T-helper 1 cell treated with Interleukin-12 subunit alpha and Interleukin-12 subunit beta and Interleukin-4 antibody, amounts not matched to agents 30 ng/mL and 1 ng/mL, for 36 hours (primary cell): ENCODE measurements at regions not wholly inside any gene's neighbourhood (a gene's known extent, or its start where the extent isn't known, plus 50 kb on each side); places are given as distances from the start of the nearest gene placed in this dataset.

ENCODE experiments used
- intact Hi-C: fragments of 100-400 bp; cut with micrococcal nuclease; formaldehyde crosslinking; loops from one replicate; pipeline ENCODE4 v1.15.1; 2024

GRCh38 chr18:54714851-54715250, 113.4 kb upstream of the RAB27B start:
- intact Hi-C loops: loop anchor here (5.0 to 10.0 kb wide), 4 partner anchors 112 to 570 kb away; partner anchors contain the start of genes MBD2 and RAB27B

- intact Hi-C loops: loop anchor here (5.0 to 10.0 kb wide), 3 partner anchors 111 to 572 kb away; partner anchors contain the start of genes MBD2 and RAB27B
These were observed 111.7 kb upstream of the RAB27B start for GRCh38 chr18:54716586-54716985.

- intact Hi-C loops: loop anchor here (1.0 to 10.0 kb wide), 7 partner anchors 39 to 573 kb away; partner anchors contain the start of genes MBD2 and RAB27B
These were observed 110.4 kb upstream of the RAB27B start for GRCh38 chr18:54717673-54718407.

DNA sequence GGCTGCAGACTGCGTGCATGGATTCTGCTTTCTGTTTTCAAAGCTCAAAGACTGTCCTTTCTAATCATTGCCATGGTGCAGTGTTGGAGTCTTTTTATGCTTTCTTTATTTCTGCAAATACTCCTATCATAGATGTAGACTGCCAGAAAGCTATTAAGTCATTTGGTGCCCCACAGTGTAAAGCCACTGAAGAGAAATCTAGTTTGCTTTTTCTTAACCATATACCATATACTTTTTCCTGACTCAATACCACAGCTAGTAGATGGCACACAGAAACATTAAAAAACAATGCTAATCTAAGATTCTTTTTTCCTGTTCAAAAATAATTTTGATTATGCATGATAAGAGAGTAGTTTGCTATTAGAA, 109.9 kb upstream of the RAB27B start:
- intact Hi-C loops: loop anchor here (1.0 to 10.0 kb wide), 5 partner anchors 109 to 574 kb away; partner anchors contain the start of genes MBD2 and RAB27B

DNA sequence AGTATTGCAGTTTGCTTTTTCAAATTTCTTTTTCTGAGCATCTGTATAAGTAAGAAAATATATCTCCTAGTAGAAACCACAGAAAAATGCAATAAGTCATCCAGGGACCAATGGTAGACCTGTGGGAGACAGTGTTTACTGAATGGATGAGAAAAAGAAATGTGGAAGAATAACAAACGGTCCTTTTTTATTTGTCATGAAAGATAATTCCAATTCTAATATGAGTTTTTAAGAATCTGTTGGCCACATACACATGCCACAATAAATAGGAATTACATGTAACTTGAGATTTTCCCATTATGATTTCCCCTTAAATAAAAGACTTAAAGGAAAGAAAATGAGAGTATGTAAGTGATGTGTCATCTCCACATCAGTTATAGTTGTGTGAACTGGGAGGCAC, 107.7 kb upstream of the RAB27B start:
- intact Hi-C loops: no loop called here

GRCh38 chr18:54726143-54726542, 102.1 kb upstream of the RAB27B start:
- intact Hi-C loops: no loop called here

DNA sequence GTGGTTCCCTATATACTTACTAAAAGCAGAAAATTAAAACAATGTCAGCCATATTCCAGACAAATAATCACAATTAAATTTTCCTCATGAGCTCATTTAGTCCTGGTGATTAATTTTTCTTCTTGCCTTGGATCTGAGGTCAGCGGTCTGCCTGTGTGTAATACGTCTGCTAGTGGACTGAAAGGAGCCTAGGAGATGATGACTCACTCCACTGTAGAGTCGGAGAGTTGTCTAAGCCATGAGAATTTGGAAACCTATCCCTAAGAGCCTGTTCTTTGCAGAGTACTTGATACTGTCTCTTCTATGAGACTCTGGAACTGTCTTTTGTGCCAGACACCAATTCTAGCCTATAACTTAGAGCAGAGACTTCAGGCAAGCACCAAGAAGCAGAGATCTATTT, 94.2 kb upstream of the RAB27B start:
- intact Hi-C loops: no loop called here

DNA sequence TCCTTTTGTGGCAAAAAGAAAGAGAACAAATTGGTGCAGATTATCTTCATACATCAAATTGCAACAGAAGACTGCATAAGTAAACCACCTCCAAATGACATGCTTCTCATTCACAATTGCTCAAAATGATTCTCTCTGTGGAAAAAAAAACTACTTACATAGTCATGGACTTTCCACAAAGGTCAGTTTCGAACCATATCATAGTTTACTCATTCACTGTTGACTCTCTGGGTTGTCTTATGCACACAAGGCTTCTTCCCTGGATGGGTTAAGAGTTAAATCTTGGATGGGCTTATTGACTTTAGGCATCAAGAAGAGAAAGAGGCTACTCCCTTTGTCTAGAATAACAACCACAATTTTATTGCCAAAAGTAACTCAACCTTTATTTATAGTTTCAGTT, 91.3 kb upstream of the RAB27B start:
- intact Hi-C loops: no loop called here

- intact Hi-C loops: no loop called here
These were observed 90.3 kb upstream of the RAB27B start for GRCh38 chr18:54737986-54738385.

GRCh38 chr18:54739476-54739875, 88.8 kb upstream of the RAB27B start:
- intact Hi-C loops: no loop called here

DNA sequence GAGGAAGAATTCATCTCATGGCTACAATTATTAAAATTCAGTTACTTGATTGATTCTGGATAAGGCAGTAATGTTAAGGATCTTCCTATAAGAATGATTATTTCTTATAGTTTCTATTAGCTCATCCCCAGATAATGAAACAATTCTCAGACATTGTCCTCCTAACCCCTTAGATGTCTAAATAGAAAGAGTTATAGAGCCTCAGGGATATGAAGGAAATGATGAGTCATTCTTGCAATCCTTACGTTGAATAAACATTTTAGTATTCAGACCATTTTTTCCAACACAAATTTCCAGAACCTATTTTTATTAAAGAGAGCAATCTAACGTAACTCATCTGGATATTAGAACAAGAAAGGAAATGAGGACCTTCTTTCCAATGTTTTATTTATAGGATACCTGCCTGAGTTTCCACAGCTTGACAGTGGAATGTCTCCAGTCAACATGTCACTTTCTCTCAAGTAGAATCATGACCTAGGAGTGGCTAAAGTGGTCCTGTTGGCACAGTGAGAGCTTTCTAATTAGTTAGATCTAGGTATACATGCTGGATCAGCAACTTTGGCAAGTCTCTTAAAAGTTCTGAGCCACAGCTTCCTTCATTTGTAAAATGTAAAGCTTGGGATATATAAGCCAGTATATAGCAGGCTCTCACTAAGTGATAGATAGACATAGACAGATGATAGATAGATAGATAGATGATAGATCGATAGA, 88.0 kb upstream of the RAB27B start:
- intact Hi-C loops: no loop called here

DNA sequence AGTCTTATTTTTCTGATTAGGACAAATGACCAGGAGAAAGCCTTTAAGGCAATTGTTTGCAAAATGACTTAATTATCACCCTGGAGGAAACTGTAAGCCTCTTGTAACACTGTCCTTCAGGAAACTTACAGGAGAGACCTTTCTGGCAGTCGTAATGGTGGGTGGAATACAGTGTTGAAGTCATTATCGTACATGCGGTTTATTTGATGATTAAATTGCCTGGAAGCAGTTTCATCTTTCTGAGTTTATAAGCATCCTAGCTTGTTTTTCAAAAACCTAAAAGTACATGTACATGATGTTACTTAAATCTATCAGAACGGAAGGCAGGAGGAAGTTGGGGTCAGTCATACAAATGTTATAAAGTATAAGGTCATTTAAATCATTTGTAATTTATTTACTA, 86.2 kb upstream of the RAB27B start:
- intact Hi-C loops: no loop called here

- intact Hi-C loops: no loop called here
These were observed 85.3 kb upstream of the RAB27B start for GRCh38 chr18:54742659-54743604.

DNA sequence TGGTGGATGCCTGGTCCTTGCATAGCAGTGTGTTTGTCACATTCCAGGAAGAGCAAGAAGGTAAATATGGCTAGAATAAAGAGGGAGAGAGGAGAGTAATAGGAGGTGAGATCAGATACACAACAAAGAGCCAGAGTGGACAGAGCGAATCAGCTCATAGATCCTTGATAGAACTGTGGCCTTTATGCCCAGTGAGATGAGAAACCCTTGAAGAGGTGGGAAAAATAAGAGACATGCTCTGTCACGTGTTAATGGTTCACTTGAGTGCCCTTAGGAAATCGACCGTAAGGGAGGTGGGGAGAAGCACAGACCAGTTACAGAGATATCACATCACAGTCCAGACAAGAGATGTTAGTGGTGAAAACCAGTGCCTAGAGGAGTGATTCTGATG, 84.7 kb upstream of the RAB27B start:
- intact Hi-C loops: no loop called here

- intact Hi-C loops: no loop called here
These were observed 79.0 kb upstream of the RAB27B start for GRCh38 chr18:54749291-54749690.

- intact Hi-C loops: no loop called here
These were observed 77.9 kb upstream of the RAB27B start for GRCh38 chr18:54750350-54750749.

- intact Hi-C loops: no loop called here
These were observed 76.1 kb upstream of the RAB27B start for GRCh38 chr18:54752185-54752584.

GRCh38 chr18:54755456-54755855, 72.8 kb upstream of the RAB27B start:
- intact Hi-C loops: no loop called here

DNA sequence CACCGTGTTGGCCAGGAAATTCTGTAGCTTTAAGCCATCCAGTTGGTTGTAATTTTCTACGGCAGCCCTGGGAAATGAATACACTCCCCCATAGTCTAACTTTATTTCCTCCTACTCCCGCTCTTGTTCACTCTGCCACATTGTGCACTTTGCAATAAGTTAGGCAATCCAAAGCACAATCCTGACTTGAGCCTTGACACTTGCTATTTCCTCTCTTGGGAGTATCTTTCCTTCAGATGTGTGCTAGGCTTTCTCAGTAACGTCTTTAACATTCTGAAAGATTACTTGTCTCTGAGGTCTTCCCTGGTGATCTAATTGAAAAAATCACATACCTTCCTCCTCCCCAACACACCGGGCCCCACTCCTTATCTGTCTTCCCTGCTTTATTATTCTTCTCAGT, 65.9 kb upstream of the RAB27B start:
- intact Hi-C loops: no loop called here

DNA sequence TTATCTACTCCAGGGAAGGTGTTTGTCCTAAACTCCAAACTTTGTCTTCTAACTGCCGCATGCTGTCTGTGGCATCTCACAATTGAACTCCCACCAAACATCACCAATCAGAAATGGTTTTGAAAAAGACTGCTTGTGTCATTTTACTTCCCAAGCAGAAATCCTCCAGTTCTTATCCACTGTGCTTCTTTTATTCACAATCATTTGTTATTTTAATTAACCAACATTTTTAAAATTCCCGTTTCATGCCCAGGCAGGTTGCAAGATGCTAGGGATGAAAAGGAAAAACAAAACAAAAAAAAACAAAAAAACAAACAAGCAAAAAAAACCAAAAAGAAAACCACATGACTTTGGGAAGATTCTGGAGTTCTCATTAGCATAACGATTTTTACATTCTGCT, 63.5 kb upstream of the RAB27B start:
- intact Hi-C loops: no loop called here

GRCh38 chr18:54765636-54766375, 62.5 kb upstream of the RAB27B start:
- intact Hi-C loops: no loop called here
